ENCODE measurements at regions not wholly inside any gene's neighbourhood (a gene's known extent, or its start where the extent isn't known, plus 50 kb on each side); places are given as distances from the start of the nearest gene placed in this dataset.

DNA sequence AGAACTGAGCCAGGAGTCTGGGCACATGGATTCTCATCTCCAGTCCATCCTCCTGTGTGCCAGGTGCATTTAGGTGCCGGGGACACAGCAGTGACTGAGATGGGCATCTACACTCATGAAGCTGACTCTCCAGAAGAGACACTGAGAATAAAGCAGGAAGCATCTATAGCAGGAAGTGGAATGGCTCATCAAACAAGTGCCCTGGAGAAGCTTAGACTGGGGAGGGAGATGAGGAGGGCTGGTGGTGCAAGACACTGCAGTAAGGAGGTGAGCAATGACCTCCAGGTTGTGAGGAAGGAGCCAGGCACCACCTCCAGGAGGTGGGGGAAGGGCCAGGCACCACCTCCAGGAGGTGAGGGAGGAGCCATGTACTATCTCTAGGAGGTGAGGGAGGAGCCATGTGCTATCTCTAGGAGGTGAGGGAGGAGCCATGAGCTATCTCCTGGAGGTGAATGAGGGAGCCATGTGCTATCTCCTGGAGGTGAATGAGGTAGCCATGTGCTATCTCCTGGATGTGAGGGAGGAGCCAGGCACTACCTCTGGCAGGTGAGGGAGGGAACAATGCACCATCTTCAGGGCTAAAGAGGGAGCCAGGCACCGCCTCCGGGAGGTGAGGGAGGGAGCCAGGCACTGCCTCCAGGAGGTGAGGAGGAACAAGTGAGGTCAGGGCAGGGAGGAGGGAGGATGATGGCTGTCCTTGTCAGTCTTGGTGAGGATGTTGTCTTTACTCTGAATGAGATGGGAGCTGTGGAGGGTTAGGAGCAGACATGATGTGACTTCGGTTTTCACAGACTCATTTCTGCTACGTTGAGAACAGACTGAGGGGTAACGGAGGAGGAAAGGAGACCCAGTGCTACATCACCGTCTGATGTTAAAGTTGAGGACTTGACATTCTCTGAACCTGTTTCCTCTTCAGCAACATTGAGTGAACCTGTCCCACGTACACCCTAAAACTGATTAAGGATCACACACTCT is 961.9 kb upstream of the TMEM132C start:
- no peak overlapping the region for H2AFZ ChIP-seq (ENCODE audit: low read length)
- TF ChIP-seq, protein P1, sequence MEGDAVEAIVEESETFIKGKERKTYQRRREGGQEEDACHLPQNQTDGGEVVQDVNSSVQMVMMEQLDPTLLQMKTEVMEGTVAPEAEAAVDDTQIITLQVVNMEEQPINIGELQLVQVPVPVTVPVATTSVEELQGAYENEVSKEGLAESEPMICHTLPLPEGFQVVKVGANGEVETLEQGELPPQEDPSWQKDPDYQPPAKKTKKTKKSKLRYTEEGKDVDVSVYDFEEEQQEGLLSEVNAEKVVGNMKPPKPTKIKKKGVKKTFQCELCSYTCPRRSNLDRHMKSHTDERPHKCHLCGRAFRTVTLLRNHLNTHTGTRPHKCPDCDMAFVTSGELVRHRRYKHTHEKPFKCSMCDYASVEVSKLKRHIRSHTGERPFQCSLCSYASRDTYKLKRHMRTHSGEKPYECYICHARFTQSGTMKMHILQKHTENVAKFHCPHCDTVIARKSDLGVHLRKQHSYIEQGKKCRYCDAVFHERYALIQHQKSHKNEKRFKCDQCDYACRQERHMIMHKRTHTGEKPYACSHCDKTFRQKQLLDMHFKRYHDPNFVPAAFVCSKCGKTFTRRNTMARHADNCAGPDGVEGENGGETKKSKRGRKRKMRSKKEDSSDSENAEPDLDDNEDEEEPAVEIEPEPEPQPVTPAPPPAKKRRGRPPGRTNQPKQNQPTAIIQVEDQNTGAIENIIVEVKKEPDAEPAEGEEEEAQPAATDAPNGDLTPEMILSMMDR (conservative IDR thresholded peaks at IDR 0.05): no peak
- no peak overlapping the region for H4K8ac ChIP-seq (replicated peaks; ENCODE audit: insufficient read length, low read depth, low read length)
- DNase-seq: no peak
- Mint-ChIP-seq H3K36me3 (ENCODE audit: insufficient read depth in 1 of 3, low read depth in 3 of 3) (peaks cover 0 to 3% (median 3%) of the 10 kb centered on the region in 3 experiments; a peak in 3 of 7 replicates), H3K27ac (no peak overlapping the region), H3K4me1 (no peaks in the 10 kb centered on the region), H3K27me3 (ENCODE audit: low read depth) (peaks cover 27% of the 10 kb centered on the region), H3K4me3 (no peak overlapping the region), H3K9me3 (peaks cover 5 to 8% of the 10 kb centered on the region in 2 experiments; a peak in 4 of 5 replicates)
- no peak overlapping the region for H3K23ac ChIP-seq (ENCODE audit: insufficient read length, low read depth, low read length)
- no peak overlapping the region for H4K5ac ChIP-seq (ENCODE audit: insufficient read length, low read depth, low read length)
- H2BK120ac ChIP-seq (ENCODE audit: low read depth, low read length, poor library complexity, severe bottlenecking): no peak overlapping the region
- H2BK15ac ChIP-seq (ENCODE audit: low read depth, low read length): no peak overlapping the region
- H2BK5ac ChIP-seq (ENCODE audit: insufficient read length, low read length): no peak overlapping the region
- no peaks in the 10 kb centered on the region for H3K27me3 ChIP-seq (ENCODE audit: insufficient read depth, low read length)
- H4K91ac ChIP-seq (ENCODE audit: insufficient read length, low read depth, low read length): no peak overlapping the region
- H3K4ac ChIP-seq (ENCODE audit: low read depth, low read length): no peak overlapping the region
- H3K79me1 ChIP-seq (ENCODE audit: insufficient read depth, low read depth, low read length, poor library complexity, severe bottlenecking): no peaks in the 10 kb centered on the region
- H3K27ac ChIP-seq (ENCODE audit: insufficient read length, low read depth, low read length): no peak overlapping the region
- no peak overlapping the region for H2AK5ac ChIP-seq (ENCODE audit: insufficient read length, low read length)
- no peak overlapping the region for H3K18ac ChIP-seq (ENCODE audit: insufficient read length, low read depth, low read length)
- no peak overlapping the region for H3T11ph ChIP-seq (ENCODE audit: low read length)
- H3K79me2 ChIP-seq (ENCODE audit: insufficient read depth, low read length): no peaks in the 10 kb centered on the region
- no peak overlapping the region for H3K4me2 ChIP-seq (ENCODE audit: insufficient read depth, insufficient read length, low read length)
- no peak overlapping the region for H2BK12ac ChIP-seq (ENCODE audit: insufficient read length, low read depth, low read length)
- no peak overlapping the region for H2BK20ac ChIP-seq (ENCODE audit: low read depth, low read length, poor library complexity, severe bottlenecking)
- no peak overlapping the region for H3K9ac ChIP-seq (ENCODE audit: extremely low read depth, insufficient read length, low read length)
- no peak overlapping the region for H3K14ac ChIP-seq (ENCODE audit: insufficient read depth, low read length)
- H4K20me1 ChIP-seq (ENCODE audit: control insufficient read depth, insufficient read depth, insufficient read length): no peaks in the 10 kb centered on the region
- no peak overlapping the region for H3K56ac ChIP-seq (ENCODE audit: insufficient read length, low read depth, low read length)
- H3K23me2 ChIP-seq (ENCODE audit: insufficient read length, low read depth, low read length, poor library complexity, severe bottlenecking): no peaks in the 10 kb centered on the region
- H3K9me3 ChIP-seq (ENCODE audit: control insufficient read depth, low read depth, low read length): no peaks in the 10 kb centered on the region
- no peaks in the 10 kb centered on the region for H3K4me1 ChIP-seq (ENCODE audit: insufficient read depth, low read length)
- no CpG with 5 or more reads among the region's 8 CpGs for WGBS (ENCODE audit: extremely low coverage, insufficient read length, low lambda C conversion rate)

Measured in H9 (cell line).